ENCODE measurements at regions not wholly inside any gene's neighbourhood (a gene's known extent, or its start where the extent isn't known, plus 50 kb on each side); places are given as distances from the start of the nearest gene placed in this dataset.

DNA sequence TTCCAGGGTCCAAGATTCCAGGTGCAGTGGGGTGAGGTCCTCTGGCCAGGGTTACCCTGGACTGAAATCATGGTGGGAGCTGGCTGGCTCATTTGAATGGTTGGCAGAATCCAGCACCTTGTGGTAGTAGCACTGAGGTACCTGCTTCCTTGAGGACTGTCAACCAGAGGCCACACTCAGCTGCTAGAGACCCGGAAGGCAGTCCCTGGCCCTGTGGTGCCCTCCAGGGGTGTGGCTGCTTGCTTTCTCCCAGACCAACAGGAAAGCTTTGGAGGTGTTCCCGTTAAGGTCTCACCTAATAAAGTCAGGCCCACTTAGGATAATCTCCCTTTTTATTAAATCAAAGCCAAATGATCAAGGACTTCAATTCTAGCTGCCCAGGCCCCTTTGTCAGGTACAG is 107.7 kb upstream of the GDF10 start:
- Mint-ChIP-seq H3K4me1 (ENCODE audit: low read depth) (no peaks in the 10 kb centered on the region), H3K4me3 (ENCODE audit: low read depth) (no peak overlapping the region), H3K36me3 (ENCODE audit: insufficient read depth) (no peaks in the 10 kb centered on the region), H3K9me3 (ENCODE audit: low read depth) (no peaks in the 10 kb centered on the region), H3K27me3 (no peaks in the 10 kb centered on the region), H3K27ac (no peak overlapping the region)
- no peak for DNase-seq (ENCODE audit: low spot score, unreplicated experiment)
- TF ChIP-seq, protein P1, sequence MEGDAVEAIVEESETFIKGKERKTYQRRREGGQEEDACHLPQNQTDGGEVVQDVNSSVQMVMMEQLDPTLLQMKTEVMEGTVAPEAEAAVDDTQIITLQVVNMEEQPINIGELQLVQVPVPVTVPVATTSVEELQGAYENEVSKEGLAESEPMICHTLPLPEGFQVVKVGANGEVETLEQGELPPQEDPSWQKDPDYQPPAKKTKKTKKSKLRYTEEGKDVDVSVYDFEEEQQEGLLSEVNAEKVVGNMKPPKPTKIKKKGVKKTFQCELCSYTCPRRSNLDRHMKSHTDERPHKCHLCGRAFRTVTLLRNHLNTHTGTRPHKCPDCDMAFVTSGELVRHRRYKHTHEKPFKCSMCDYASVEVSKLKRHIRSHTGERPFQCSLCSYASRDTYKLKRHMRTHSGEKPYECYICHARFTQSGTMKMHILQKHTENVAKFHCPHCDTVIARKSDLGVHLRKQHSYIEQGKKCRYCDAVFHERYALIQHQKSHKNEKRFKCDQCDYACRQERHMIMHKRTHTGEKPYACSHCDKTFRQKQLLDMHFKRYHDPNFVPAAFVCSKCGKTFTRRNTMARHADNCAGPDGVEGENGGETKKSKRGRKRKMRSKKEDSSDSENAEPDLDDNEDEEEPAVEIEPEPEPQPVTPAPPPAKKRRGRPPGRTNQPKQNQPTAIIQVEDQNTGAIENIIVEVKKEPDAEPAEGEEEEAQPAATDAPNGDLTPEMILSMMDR (IDR thresholded peaks at IDR 0.05; ENCODE audit: unreplicated experiment), result no peak

DNA sequence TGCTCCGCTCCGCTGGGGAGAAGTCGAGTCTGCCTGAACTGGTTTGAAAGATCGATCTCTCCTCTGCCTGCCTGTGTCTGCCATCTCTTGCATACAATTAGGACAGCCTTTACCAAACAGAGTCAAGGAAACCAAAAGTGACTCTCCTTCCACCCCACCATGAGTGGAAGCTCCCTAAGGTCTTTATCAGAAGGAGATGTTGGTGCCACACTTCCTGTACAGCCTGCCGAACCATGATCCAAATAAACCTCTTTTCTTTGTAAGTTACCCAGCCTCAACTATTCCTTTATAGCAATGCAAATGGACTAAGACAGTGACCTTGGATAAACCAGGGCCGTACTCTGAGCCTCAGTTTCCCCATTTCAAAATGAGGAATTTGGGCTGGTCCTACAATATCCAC is 106.3 kb upstream of the GDF10 start:
- TF ChIP-seq, protein P1 (IDR thresholded peaks at IDR 0.05; ENCODE audit: unreplicated experiment), result no peak
- DNase-seq (ENCODE audit: low spot score, unreplicated experiment), result no peak
- no peaks in the 10 kb centered on the region for H3K4me1 Mint-ChIP-seq (ENCODE audit: low read depth)
- peaks cover 5% of the 10 kb centered on the region for H3K27me3 Mint-ChIP-seq
- no peak overlapping the region for H3K27ac Mint-ChIP-seq
- H3K4me3 Mint-ChIP-seq (ENCODE audit: low read depth), result no peak overlapping the region
- no peaks in the 10 kb centered on the region for H3K9me3 Mint-ChIP-seq (ENCODE audit: low read depth)
- no peaks in the 10 kb centered on the region for H3K36me3 Mint-ChIP-seq (ENCODE audit: insufficient read depth)

DNA sequence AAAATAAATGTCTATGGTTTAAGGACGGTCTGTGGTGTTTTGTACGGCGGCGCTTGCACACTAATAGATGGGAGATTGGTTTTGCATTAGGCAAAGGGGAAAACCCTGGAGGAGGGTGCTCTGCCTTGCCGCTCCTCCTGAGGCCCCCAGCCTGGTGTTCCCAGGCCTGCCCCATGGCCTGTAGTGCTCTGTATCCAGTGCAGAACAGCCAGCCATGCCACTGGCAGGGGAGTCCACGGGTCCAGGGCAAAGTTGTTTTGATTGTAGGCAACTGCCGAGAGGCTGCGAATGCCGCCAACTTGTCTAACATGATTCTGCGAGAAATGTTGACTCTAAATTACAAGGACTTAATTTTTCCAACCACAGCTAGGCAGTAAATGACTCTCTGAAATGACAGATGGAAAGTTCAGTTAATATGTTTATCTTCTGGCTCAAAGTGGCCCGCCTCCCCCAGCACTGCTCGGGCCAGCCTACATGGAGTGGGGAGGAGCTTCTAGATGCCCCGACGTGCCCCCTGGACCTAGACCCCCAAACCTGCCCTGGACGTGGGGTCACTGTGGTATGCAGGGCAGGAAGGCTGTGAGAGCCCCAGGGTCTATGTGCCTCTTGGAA is 104.6 kb upstream of the GDF10 start:
- H3K4me3 Mint-ChIP-seq (ENCODE audit: low read depth), result no peak overlapping the region
- TF ChIP-seq, protein P1 (IDR thresholded peaks at IDR 0.05; ENCODE audit: unreplicated experiment), result no peak
- no peaks in the 10 kb centered on the region for H3K36me3 Mint-ChIP-seq (ENCODE audit: insufficient read depth)
- no peak overlapping the region for H3K27ac Mint-ChIP-seq
- no peak for DNase-seq (ENCODE audit: low spot score, unreplicated experiment)
- peaks cover 5% of the 10 kb centered on the region for H3K27me3 Mint-ChIP-seq
- no peaks in the 10 kb centered on the region for H3K9me3 Mint-ChIP-seq (ENCODE audit: low read depth)
- H3K4me1 Mint-ChIP-seq (ENCODE audit: low read depth), result no peaks in the 10 kb centered on the region

DNA sequence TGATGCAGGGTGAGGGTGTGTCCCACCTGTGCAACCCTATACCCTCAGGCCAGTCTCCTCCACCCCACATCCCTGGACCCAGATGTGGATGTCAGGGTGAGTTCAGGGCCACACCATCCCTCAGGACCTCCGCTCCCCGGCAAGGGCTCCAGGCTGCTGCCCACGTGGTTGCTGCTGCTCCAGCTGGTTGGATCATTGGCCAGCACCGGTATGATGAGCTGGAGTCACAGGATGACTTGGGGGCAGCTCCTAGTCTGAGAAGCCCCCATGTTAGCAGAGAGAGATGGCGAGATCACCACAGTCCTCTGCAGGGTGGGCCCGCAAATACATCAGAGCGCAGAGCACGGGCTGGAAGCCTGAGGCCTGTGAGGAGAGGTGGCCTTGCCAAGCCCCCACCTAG is 103.3 kb upstream of the GDF10 start:
- peaks cover 5% of the 10 kb centered on the region for H3K27me3 Mint-ChIP-seq
- H3K27ac Mint-ChIP-seq, result no peak overlapping the region
- no peak for DNase-seq (ENCODE audit: low spot score, unreplicated experiment)
- H3K9me3 Mint-ChIP-seq (ENCODE audit: low read depth), result no peaks in the 10 kb centered on the region
- no peaks in the 10 kb centered on the region for H3K4me1 Mint-ChIP-seq (ENCODE audit: low read depth)
- TF ChIP-seq, protein P1 (IDR thresholded peaks at IDR 0.05; ENCODE audit: unreplicated experiment), result no peak
- no peaks in the 10 kb centered on the region for H3K36me3 Mint-ChIP-seq (ENCODE audit: insufficient read depth)
- no peak overlapping the region for H3K4me3 Mint-ChIP-seq (ENCODE audit: low read depth)

DNA sequence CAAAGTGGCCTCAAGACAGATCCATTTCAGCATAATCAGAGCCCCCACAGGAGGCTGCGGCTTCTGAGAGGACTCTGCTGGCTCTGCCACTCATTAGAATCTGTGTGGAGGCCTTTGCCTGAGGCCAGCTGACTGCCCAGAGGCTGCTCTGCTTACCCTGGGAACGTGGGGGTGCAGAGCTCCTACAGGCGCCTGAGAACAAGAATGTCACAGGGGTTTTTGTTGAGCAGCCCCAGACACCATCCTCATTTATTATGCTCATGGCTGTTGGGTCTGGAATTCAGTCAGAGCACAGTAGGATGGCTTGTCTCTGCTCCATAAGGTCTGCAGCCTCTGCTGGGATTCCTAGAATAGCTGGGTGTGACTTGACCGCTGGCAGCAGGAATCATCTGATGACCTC is 101.8 kb upstream of the GDF10 start:
- Mint-ChIP-seq H3K36me3 (ENCODE audit: insufficient read depth) (no peaks in the 10 kb centered on the region), H3K4me3 (ENCODE audit: low read depth) (no peak overlapping the region), H3K27me3 (peaks cover 5% of the 10 kb centered on the region), H3K27ac (no peak overlapping the region), H3K4me1 (ENCODE audit: low read depth) (no peaks in the 10 kb centered on the region), H3K9me3 (ENCODE audit: low read depth) (no peaks in the 10 kb centered on the region)
- TF ChIP-seq, protein P1 (IDR thresholded peaks at IDR 0.05; ENCODE audit: unreplicated experiment), result no peak
- no peak for DNase-seq (ENCODE audit: low spot score, unreplicated experiment)

Data from progenitor cell of endocrine pancreas (in vitro differentiated cells).